NB4 (cell line): ENCODE measurements at regions not wholly inside any gene's neighbourhood (a gene's known extent, or its start where the extent isn't known, plus 50 kb on each side); places are given as distances from the start of the nearest gene placed in this dataset.

ENCODE experiments used
- DNase-seq: peaks from one replicate; pipeline ENCODE4 v3.0.0; 2010; ENCODE audit warnings: low read depth
- H3K4me3 ChIP-seq: one replicate; pipeline ENCODE4 v1.5.1; 2011; ENCODE audit warnings: mild to moderate bottlenecking, low read depth, low read length, moderate library complexity
- MYC ChIP-seq: IDR thresholded peaks from 2 replicates; pipeline ENCODE4 v1.6.1; 2011; ENCODE audit warnings: low read depth, low read length
- POLR2A ChIP-seq: IDR thresholded peaks from 2 replicates; pipeline ENCODE4 v1.6.1; 2011; ENCODE audit warnings: mild to moderate bottlenecking; ENCODE audit not compliant: insufficient read length; ENCODE audit errors: extremely low read depth
- TF ChIP-seq, protein P1 (sequence below): IDR thresholded peaks from one replicate; pipeline ENCODE4 v1.5.1; 2012; ENCODE audit warnings: low read depth, low read length
- TF ChIP-seq, protein P2 (sequence below): IDR thresholded peaks from 2 replicates; pipeline ENCODE4 v1.6.1; 2011; ENCODE audit warnings: low read depth, low read length

DNA sequence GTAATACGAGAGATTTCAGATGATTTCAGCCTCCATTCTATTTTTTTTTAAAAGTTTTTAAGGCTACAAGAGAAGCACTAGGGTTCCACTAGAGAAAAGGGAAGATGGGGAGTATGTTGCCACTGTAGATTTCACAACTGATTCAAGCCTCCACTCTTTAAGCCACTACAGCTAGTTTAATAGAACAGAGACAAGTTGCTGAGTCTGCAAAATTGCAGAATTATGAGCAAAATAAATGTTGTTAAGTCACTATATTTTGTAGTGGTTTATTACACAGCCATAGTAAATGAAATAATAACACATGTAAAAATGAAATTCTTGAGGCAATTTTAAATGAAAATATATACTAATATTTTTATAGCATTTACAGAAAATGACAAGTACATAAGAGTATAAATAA lies 96.0 kb upstream of the POT1 start:
- DNase-seq: no peak
- TF ChIP-seq POLR2A (no peak), MYC (no peak)
- TF ChIP-seq, protein P1, sequence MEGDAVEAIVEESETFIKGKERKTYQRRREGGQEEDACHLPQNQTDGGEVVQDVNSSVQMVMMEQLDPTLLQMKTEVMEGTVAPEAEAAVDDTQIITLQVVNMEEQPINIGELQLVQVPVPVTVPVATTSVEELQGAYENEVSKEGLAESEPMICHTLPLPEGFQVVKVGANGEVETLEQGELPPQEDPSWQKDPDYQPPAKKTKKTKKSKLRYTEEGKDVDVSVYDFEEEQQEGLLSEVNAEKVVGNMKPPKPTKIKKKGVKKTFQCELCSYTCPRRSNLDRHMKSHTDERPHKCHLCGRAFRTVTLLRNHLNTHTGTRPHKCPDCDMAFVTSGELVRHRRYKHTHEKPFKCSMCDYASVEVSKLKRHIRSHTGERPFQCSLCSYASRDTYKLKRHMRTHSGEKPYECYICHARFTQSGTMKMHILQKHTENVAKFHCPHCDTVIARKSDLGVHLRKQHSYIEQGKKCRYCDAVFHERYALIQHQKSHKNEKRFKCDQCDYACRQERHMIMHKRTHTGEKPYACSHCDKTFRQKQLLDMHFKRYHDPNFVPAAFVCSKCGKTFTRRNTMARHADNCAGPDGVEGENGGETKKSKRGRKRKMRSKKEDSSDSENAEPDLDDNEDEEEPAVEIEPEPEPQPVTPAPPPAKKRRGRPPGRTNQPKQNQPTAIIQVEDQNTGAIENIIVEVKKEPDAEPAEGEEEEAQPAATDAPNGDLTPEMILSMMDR: no peak
- TF ChIP-seq, protein P2, sequence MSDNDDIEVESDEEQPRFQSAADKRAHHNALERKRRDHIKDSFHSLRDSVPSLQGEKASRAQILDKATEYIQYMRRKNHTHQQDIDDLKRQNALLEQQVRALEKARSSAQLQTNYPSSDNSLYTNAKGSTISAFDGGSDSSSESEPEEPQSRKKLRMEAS: no peak
- no peak overlapping the region for H3K4me3 ChIP-seq

DNA sequence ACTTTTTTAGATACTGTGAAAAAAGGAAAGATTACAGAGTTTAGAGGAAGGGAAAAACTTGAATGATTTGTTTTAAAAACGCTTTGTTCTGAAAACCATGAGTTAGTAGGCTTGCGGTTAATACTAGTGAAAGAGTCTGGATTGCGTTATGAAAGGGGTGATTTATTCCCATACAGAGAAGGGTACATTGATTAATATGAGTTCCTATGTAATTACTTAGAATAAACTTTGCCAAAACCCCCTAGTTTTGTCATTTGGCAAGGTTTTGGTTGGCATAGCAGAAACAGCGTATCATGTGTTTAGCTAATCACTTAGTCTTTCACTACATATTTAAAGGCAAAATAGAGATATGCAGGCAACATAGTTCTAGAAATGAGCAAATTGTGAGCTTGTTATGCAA lies 91.2 kb upstream of the POT1 start:
- TF ChIP-seq POLR2A (no peak), MYC (no peak)
- TF ChIP-seq, protein P1: no peak
- TF ChIP-seq, protein P2: no peak
- no peak overlapping the region for H3K4me3 ChIP-seq
- DNase-seq: no peak

DNA sequence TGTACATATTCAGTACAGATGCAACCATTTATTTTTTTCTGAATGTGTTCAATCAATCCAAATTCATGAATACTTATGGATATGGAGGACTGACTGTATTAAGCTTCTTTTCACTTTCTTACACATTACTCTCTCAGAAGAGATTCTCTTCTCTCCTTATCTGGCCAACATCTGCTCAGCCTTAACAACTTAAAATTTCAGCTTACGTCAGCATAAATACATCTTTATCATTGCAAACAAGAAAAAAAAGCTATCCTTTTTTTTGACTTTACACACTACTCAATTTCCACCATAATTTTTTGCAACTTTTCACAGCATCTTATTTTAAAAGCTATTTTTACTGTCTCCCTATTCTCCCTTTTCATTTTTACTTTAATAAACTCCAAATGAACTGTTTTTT lies 80.9 kb upstream of the POT1 start:
- DNase-seq: no peak
- no peak for TF ChIP-seq MYC
- TF ChIP-seq, protein P2: no peak
- H3K4me3 ChIP-seq: no peak overlapping the region

DNA sequence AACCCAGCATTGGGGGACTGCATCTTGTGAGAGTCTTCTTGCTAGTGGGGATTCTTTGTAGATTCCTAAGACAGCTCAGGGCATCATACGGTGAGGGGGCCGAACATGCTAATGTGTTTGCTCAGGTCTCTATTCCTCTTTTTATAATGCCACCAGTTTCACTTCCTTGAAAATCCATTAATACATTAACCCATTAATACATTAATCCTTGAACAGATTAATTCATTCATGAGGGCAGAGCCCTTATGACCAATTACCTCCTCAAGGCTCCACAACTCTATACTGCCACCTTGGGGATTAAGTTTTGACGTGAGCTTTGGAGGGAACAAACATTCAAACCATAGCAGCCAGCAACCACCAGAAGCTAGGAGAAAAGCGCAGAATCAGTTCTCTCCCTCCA lies 67.2 kb upstream of the POT1 start:
- no peak overlapping the region for H3K4me3 ChIP-seq
- DNase-seq: peak; percentile 36
- TF ChIP-seq, protein P2: no peak
- TF ChIP-seq MYC: no peak
- no peak for TF ChIP-seq POLR2A
- TF ChIP-seq, protein P1: no peak

DNA sequence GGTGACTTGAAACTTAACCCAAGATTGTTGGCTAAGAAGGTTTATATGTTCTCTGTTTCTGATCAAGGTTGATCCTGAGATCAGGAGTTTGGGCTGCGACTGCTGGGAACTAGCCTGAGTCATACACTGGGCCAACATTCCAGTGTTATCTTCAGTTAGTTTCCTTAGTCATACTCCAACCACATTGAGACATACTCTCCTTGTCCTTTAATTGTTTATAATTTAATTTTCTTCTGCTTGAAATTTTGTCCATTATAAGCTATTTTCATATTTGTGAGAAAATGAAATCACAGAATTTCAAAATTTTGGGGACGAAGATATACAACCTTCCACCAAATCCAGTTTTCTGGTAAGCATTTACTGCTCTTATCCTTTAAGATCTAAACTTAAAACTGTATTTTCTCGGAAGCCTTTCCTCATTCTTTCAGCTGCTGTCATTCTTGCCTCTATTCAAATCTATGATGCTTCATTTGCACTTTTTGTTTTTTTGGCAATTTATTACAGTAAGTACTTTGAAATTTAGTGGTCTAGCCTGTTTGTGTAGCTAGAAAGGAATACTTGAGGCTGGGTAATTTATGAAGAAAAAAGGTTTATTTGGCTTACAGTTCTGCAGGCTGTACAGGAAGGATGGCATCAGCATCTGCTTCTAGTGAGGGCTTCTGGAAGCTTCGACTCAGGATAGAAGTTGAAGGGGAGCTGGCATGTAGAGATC lies 63.4 kb upstream of the POT1 start:
- no peak overlapping the region for H3K4me3 ChIP-seq
- DNase-seq: no peak
- TF ChIP-seq POLR2A: no peak
- TF ChIP-seq, protein P1: no peak
- no peak for TF ChIP-seq MYC
- TF ChIP-seq, protein P2: no peak

DNA sequence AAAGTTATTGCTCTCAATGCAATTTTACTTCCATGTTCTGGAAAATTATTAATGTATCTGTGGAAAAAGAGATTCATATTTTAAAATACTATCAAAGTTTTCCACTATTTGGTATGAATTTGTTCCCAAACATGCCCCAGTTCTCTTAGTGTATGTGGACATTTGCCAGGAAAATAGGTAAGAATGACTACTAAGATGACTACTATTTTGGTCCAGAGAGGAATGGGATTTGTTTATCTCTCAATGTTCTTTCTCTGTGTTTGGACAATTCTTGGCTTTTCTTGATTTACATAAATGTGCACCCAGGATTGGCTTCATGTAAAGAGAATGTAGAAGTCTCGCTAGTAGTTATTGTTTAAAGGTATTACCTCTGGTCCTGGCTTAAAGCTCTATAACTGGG lies 60.3 kb upstream of the POT1 start:
- TF ChIP-seq, protein P2: no peak
- TF ChIP-seq POLR2A (no peak), MYC (no peak)
- TF ChIP-seq, protein P1: no peak
- DNase-seq: no peak
- no peak overlapping the region for H3K4me3 ChIP-seq
